Dendritic cell treated with granulocyte-macrophage colony-stimulating factor and Interleukin-4, amounts not matched to agents 40 ng/mL and 50 ng/mL, for 4 days (primary cell): ENCODE measurements at regions not wholly inside any gene's neighbourhood (a gene's known extent, or its start where the extent isn't known, plus 50 kb on each side); places are given as distances from the start of the nearest gene placed in this dataset.

Experiments
- H3K27ac Mint-ChIP-seq: one replicate; pipeline ENCODE4 v1.8.0; 2022; ENCODE audit warnings: mild to moderate bottlenecking, mixed read lengths
- H3K27me3 Mint-ChIP-seq: one replicate; pipeline ENCODE4 v1.8.0; 2022; ENCODE audit warnings: mild to moderate bottlenecking, mixed read lengths
- H3K36me3 Mint-ChIP-seq: one replicate; pipeline ENCODE4 v1.8.0; 2022; ENCODE audit warnings: low read depth, mixed read lengths
- H3K4me1 Mint-ChIP-seq: one replicate; pipeline ENCODE4 v1.8.0; 2022; ENCODE audit warnings: low read depth, mixed read lengths
- H3K4me3 Mint-ChIP-seq: one replicate; pipeline ENCODE4 v1.8.0; 2022; ENCODE audit warnings: mild to moderate bottlenecking, moderate library complexity, mixed read lengths
- H3K9me3 Mint-ChIP-seq: one replicate; pipeline ENCODE4 v1.8.0; 2022; ENCODE audit warnings: mixed read lengths
- intact Hi-C: fragments of 100-400 bp; cut with micrococcal nuclease; formaldehyde crosslinking; loops from one replicate; pipeline ENCODE4 v1.15.0; 2022

DNA sequence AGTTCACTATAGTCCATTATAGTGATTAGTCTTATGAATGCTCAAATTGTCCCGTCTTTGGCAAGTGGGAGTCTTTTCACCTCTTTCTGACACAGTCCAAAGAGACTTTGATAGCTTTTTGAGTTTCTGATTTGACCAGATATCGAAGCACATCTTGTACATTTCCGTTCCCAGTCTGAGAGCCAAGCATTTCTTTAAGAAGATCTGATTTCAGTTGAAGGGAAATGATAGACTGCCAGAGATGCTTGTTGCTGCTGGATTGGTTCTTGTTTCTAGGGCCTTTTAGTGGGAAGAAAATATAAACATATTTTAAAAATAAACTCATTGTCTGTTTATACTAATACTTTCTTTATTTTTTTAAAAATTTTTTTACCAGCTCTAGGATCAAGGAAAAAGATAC, 54.1 kb upstream of the IER3 start:
- Mint-ChIP-seq H3K4me3 (no peak overlapping the region), H3K27me3 (no peaks in the 10 kb centered on the region), H3K27ac (no peak overlapping the region), H3K36me3 (no peaks in the 10 kb centered on the region), H3K4me1 (peaks cover 29% of the 10 kb centered on the region), H3K9me3 (no peaks in the 10 kb centered on the region)
- intact Hi-C loops = no loop called here

DNA sequence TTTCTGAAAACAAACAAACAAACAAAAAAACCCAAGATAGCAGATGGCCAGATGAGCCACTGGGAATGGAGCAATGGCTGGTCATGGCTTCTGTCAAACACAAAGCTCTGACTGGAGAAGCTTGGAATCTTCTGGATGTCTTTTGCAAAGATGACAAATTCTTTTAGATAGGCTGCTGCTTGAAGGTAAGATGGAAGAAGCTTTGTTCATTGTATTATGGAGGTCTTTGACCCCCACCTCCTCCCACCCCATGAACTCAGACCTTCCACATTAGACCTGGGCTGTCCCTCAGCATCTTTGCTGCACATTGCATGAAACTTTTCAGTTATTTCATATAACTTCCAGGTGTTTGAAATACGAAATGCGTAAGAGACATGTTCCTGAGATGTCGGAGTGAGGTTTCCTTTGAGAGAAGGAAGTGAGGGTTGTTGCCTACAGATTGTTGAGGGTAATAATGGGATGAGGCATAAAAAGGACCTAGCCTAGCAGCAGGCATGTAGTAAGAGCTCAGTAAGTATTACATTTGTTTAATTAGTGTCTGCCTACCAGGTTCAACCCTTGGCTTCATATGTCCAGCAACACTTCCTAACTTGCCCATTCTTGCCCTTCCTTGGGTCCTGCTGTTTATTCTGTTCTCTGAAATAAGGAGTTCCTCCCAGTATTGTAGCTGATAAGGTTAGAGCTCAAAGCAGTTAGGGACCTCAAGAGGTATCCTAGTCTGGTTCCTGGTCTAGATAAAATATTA, 51.4 kb upstream of the IER3 start:
- Mint-ChIP-seq H3K27me3 (no peaks in the 10 kb centered on the region), H3K27ac (no peak overlapping the region), H3K9me3 (no peaks in the 10 kb centered on the region), H3K4me1 (peaks cover 35% of the 10 kb centered on the region), H3K36me3 (no peaks in the 10 kb centered on the region), H3K4me3 (no peak overlapping the region)
- intact Hi-C loops = no loop called here
